Stimulated activated CD4-positive, alpha-beta T cell treated with anti-CD3 and anti-CD28 coated beads, Interleukin-15, amount 100 ng/mL, for 48 hours (primary cell): ENCODE measurements at regions not wholly inside any gene's neighbourhood (a gene's known extent, or its start where the extent isn't known, plus 50 kb on each side); places are given as distances from the start of the nearest gene placed in this dataset.

Experiments used
- DNase-seq, 2 donors: peaks; one replicate each; pipeline ENCODE4 v3.0.0-alpha.2; 2020; ENCODE audit warnings: low read depth in 2 of 2

DNA sequence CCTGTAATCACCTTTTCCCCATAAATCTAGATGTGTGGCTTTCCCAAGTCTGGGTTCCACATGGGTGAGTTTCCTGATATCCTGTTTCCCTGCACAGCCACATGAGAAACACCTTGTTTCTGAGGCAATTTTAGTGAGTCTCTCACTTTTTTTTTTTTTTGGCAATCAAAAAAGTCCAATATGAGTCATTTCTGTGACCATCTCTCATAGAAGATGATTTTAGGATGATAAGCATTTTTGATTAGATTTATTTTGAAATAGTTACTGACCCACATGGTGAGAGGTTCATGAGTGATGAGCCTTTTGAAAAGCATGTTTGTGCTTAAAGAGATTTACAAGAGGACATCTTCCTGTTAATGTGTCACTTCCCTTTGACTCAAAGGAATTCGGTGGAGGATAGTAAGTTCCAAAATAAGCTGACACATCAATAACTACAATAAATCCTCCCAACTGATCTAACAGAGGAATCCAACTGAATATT is 464.0 kb downstream of the INHBA start:
- DNase-seq: no peak

- DNase-seq: no peak
These were observed 464.9 kb downstream of the INHBA start for GRCh38 chr7:41237956-41238355.

- no peak for DNase-seq
These were observed 470.8 kb downstream of the INHBA start for GRCh38 chr7:41232086-41232485.

DNA sequence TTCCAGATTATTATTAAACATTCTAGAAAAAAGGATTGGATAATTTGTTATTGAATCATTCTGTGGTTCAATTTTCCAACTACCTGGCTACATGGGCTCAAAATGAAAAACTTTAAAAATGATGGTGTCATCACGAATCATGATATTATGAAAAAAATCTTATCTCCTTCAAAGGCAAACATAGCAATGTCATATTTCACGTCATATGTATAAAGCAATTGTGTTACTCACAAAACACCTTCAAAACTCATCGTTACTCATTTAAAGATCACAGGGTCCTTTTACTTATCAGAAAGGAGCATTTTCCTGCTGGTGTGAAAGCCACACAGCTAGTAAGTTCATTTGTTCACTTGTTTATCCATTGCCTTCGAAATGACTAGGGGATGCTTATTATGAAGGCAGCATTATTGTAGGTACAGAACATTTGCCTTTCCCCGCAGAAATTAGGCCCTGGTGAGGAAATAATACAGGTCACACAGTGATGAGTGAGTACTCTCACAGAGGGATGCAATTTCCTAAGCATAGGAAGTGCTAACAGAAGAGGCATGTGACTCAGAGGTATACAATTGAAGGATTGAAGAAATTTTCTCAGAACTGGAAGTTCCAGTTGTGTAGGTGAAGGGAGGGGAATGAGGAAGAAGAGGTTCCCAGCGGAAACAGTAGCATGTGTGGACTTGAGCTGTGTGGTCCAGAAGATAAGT is 478.7 kb downstream of the INHBA start:
- no peak for DNase-seq

DNA sequence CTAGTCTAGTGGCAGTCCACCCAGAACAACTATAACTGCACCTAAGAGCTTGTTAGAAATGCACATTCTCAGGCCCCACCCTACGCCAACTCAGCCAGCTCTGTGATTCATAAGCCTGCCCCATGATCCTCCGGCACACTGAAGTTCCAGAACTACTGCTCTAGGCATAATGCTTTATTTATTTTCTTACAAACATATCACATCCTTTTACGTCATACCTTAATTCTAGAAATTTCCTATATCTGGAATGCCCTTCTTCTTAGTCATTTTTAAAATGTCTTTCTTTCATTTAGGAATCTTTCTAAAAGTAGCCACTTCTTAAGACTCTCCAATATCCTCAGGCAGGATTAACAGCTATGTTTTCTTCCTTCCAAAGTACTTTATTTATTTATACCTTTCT is 480.1 kb downstream of the INHBA start:
- no peak for DNase-seq

- no peak for DNase-seq
These were observed 482.6 kb downstream of the INHBA start for GRCh38 chr7:41220266-41220665.

DNA sequence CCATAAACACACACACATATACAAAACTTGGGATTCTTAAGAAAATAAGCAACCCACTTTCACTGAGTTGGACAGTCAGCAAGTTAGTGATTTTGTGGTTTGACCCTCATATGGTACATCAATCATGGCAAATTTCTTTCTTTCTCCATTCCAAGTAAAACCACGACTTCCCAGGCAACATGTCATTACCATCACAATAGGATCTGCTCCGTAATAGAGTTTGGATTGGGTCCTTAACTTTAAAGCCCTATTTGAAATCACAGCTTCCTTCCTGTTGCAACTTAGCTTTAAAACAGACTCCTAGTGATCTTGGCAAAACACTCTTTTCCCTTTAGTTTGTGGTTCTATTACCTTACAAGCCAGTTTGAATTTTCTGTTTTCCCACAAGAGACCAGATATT is 483.6 kb downstream of the INHBA start:
- no peak for DNase-seq

- DNase-seq: no peak
These were observed 485.6 kb downstream of the INHBA start for GRCh38 chr7:41217306-41217705.

- no peak for DNase-seq
These were observed 495.7 kb downstream of the INHBA start for GRCh38 chr7:41207141-41207540.

DNA sequence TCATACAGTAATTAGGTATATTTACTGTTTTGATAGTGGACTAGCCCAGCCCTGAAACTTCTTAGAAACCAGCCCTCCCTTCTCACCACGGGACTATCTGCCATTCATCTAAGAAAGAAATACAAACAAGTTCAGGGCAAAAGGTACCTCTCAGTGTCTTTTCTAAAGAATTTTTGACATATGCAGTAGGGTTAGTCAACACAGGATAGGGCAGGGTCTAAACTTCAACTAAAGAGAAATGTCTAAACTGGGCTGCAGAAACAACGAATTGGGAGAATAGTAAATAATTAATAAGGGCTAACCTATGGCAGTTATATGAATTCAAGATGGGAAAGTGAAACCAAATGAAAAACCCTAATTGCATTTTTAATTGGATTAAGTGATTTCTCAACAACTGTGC is 496.6 kb downstream of the INHBA start:
- DNase-seq: no peak

DNA sequence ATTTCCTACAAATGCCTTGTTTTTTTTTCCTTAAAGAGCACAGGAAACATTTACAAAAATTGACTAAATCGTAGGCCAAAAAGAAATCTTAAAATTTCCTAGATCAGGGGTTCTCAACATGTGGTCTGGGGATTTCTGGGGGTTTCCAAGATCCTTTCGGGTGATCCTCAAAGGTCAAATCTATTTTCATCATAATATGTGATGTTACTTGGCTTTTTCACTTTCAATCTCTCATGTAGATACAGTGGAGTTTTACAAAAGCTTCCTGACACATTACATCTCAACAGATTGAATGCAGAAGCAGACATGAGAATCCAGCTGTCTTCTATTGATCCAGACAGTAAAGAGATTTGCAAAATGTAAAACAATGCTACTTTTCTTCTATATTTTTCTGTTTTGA is 497.3 kb downstream of the INHBA start:
- no peak for DNase-seq

GRCh38 chr7:41203542-41203941 is 499.3 kb downstream of the INHBA start:
- no peak for DNase-seq

GRCh38 chr7:41201021-41201420 is 501.9 kb downstream of the INHBA start:
- no peak for DNase-seq

DNA sequence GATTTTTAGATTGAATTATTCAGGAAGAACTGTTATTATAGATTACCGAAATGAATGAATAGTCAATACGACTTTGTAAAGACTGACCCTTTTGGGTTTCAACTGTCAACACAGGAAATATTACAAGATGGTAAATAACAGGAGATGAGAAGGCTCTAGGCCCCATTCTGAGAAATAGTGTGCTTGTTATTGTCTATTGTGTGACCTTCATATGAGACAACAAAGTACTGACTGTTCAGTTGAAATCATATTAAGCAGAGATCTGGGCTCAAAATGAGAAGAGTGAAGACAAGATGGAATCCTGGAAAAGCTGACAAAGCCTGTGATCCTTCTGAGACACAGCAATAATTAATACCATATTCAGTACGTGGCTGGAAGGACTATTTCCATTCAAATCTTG is 503.8 kb downstream of the INHBA start:
- DNase-seq: no peak

DNA sequence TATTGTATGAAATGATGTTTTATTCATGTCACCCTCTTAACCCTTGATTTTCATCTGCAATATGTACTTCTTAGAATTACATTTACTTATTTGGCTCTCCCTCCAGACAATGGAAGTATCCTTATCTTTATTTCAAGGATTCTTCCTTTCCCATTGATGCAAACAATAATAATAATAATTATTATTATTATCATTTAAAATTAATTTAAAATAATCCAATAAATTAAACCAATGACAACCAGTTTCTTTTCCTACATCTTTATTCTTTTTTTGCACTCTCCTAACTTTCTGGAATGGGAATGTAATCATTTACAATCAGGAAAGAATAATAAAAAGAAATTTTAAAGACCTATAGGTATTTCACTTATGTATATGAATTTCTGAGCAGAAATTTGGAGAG is 504.4 kb downstream of the INHBA start:
- DNase-seq: no peak

GRCh38 chr7:41197769-41198168 is 505.1 kb downstream of the INHBA start:
- no peak for DNase-seq

GRCh38 chr7:41193738-41194282 is 509.1 kb downstream of the INHBA start:
- DNase-seq: no peak

- no peak for DNase-seq
These were observed 512.3 kb downstream of the INHBA start for GRCh38 chr7:41190581-41190980.

GRCh38 chr7:41189866-41190265 is 513.0 kb downstream of the INHBA start:
- no peak for DNase-seq

GRCh38 chr7:41188163-41189130 is 514.4 kb downstream of the INHBA start:
- no peak for DNase-seq

DNA sequence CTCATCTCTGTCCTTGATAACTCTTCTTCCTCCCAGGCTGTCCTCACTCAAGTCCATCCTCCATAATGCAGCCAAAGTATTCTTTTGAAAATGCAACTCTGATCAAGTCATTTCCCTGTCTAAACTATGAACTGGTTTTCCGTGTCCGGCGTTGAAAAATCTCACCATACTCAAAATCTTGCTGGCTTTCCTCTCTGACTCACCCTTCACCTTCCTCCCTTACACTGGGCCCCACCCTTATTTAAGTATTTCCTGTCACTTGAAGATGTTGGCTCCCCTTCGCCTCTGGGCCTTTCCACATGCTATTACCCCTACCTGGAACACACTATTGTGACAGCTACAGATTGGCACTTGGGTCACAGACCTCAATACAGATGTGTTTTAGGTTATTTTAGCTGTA is 515.6 kb downstream of the INHBA start:
- DNase-seq: no peak

- no peak for DNase-seq
These were observed 517.0 kb downstream of the INHBA start for GRCh38 chr7:41185851-41186250.

GRCh38 chr7:41183741-41184140 is 519.1 kb downstream of the INHBA start:
- DNase-seq: no peak
